ENCODE measurements at regions not wholly inside any gene's neighbourhood (a gene's known extent, or its start where the extent isn't known, plus 50 kb on each side); places are given as distances from the start of the nearest gene placed in this dataset.

DNA sequence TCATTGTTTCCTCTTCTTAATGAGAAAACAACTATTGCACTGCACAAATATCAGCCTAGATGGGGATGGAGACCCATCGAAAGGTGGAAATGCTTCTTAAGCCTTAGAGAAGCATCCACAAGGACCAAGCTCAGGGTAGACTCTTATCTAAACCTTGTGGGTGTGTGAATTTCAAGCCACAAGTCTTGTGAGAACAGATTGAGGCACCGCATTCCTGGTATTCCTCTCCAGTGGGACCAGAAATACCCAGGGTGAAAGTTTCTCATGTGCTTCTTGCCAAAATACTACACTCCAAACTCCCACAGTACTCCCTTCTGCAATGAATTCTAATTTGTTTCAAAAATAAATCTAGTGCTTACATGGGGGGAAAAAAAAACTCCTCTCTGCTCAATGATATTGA lies 375.6 kb downstream of the PDGFC start:
- TF ChIP-seq POLR2AphosphoS5 (IDR thresholded peaks at IDR 0.05): no peak
- TF ChIP-seq, protein P1, sequence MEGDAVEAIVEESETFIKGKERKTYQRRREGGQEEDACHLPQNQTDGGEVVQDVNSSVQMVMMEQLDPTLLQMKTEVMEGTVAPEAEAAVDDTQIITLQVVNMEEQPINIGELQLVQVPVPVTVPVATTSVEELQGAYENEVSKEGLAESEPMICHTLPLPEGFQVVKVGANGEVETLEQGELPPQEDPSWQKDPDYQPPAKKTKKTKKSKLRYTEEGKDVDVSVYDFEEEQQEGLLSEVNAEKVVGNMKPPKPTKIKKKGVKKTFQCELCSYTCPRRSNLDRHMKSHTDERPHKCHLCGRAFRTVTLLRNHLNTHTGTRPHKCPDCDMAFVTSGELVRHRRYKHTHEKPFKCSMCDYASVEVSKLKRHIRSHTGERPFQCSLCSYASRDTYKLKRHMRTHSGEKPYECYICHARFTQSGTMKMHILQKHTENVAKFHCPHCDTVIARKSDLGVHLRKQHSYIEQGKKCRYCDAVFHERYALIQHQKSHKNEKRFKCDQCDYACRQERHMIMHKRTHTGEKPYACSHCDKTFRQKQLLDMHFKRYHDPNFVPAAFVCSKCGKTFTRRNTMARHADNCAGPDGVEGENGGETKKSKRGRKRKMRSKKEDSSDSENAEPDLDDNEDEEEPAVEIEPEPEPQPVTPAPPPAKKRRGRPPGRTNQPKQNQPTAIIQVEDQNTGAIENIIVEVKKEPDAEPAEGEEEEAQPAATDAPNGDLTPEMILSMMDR (IDR thresholded peaks at IDR 0.05 in 8 of 11, conservative IDR thresholded peaks at IDR 0.05 in 3 of 11): no peak

Data from spleen (tissue), 7 donors.